ENCODE measurements at regions not wholly inside any gene's neighbourhood (a gene's known extent, or its start where the extent isn't known, plus 50 kb on each side); places are given as distances from the start of the nearest gene placed in this dataset.

DNA sequence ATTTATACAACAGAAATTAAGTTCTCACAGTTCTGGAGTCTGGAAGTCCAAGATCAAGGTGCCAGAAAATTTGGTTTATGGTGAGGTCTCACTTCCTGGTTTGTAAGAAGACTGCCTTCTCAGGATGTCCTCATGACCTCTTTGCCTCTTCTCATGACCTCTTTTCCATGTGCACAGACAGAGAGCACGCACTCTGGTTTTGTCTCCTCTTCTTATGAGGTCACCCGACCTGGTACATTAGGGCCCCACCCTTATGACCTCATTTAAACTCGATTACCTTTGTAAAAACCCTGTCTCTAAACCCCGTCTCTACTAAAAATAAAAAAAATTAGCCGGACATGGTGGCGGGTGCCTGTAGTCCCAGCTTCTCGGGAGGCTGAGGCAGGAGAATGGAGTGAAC is 155.9 kb downstream of the KIT start:
- Mint-ChIP-seq H3K4me1 (ENCODE audit: low read depth, unreplicated experiment) (no peaks in the 10 kb centered on the region), H3K36me3 (ENCODE audit: unreplicated experiment) (no peaks in the 10 kb centered on the region), H3K27me3 (ENCODE audit: unreplicated experiment) (peaks cover 9% of the 10 kb centered on the region), H3K9me3 (ENCODE audit: unreplicated experiment) (peaks cover 1% of the 10 kb centered on the region), H3K27ac (ENCODE audit: unreplicated experiment) (no peak overlapping the region), H3K4me3 (ENCODE audit: unreplicated experiment) (no peak overlapping the region)
- no peak for DNase-seq
- TF ChIP-seq, protein P1, sequence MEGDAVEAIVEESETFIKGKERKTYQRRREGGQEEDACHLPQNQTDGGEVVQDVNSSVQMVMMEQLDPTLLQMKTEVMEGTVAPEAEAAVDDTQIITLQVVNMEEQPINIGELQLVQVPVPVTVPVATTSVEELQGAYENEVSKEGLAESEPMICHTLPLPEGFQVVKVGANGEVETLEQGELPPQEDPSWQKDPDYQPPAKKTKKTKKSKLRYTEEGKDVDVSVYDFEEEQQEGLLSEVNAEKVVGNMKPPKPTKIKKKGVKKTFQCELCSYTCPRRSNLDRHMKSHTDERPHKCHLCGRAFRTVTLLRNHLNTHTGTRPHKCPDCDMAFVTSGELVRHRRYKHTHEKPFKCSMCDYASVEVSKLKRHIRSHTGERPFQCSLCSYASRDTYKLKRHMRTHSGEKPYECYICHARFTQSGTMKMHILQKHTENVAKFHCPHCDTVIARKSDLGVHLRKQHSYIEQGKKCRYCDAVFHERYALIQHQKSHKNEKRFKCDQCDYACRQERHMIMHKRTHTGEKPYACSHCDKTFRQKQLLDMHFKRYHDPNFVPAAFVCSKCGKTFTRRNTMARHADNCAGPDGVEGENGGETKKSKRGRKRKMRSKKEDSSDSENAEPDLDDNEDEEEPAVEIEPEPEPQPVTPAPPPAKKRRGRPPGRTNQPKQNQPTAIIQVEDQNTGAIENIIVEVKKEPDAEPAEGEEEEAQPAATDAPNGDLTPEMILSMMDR (IDR thresholded peaks at IDR 0.05; ENCODE audit: partially characterized antibody, unreplicated experiment), result no peak

DNA sequence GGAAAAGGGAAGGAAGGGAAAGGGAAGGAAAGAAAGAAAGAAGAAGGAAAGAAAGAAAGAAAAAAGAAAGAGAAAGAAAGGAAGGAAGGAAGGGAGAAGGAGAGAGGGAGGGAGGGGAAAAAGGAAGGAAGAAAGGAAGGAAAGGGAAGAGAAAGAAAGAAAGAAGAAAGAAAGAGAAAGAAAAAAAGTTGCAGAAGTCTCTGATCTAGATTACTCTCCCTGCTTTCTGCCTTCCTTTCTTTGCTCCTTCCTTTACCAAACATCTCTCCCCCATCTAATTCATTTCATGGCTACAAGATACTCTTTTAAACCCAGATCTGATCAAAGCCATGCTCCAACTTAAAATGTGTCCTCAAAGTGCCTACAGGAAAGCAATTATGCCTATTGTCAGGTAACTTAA is 148.6 kb downstream of the KIT start:
- no peak for DNase-seq

DNA sequence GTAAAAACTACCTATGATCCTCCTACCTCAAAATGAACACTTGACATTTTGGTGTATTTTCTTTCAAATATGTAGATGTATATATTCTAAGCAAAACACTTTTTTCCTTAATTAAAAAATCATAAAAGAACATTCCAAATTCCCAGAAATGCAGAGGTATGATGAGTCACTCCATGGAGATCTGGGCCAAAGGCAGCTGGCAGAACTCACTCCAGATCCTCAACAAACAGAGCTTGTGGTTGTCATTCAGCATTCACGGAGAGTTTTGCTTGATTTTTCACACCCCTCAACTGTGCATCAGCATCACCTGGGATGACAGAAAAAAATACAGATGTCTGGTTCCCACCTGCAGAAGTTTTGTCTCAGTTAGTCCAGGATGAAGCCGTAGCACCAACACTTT is 144.6 kb downstream of the KIT start:
- Mint-ChIP-seq H3K36me3 (ENCODE audit: unreplicated experiment) (no peaks in the 10 kb centered on the region), H3K4me1 (ENCODE audit: low read depth, unreplicated experiment) (no peaks in the 10 kb centered on the region)
- TF ChIP-seq, protein P1 (IDR thresholded peaks at IDR 0.05; ENCODE audit: partially characterized antibody, unreplicated experiment), result no peak

More for the DNA sequence above, 148.6 kb downstream of the KIT start:
- Mint-ChIP-seq H3K27ac (ENCODE audit: unreplicated experiment) (no peak overlapping the region), H3K27me3 (ENCODE audit: unreplicated experiment) (peaks cover 6% of the 10 kb centered on the region), H3K4me1 (ENCODE audit: low read depth, unreplicated experiment) (no peaks in the 10 kb centered on the region), H3K36me3 (ENCODE audit: unreplicated experiment) (no peaks in the 10 kb centered on the region), H3K4me3 (ENCODE audit: unreplicated experiment) (no peak overlapping the region), H3K9me3 (ENCODE audit: unreplicated experiment) (no peaks in the 10 kb centered on the region)
- TF ChIP-seq, protein P1 (IDR thresholded peaks at IDR 0.05; ENCODE audit: partially characterized antibody, unreplicated experiment), result no peak

DNA sequence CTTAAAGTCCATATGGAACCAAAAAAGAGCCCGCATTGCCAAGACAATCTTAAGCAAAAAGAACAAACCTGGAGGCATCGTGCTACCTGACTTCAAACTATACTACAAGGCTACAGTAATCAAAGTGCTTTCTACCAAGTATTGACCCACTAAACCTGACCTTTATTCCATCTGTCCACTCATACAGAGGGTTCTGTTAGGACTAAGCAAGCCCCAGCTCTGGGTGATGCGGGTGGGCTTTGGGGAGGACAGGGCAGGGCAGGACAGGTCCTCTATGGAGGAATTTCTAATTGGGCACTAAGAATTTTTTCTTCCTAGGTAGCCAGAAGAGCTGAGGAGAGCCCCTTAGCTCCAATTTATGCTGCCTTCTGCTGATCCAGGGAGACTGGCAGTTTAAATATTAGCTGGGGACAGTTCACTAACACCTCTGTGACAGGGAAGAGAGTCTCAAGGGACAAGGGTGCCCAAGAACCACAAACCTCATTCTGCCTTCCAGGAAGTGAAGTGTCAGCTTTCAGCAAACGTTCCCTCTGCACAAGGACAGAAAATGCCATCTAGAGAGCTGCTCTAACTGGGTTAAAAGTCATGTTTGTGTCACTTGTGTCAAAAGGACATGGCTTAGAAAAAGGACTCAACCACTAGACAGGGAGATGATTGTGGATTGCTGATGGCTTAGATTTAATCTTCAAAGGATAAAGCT is 143.2 kb downstream of the KIT start:
- no peaks in the 10 kb centered on the region for H3K27me3 Mint-ChIP-seq (ENCODE audit: unreplicated experiment)
- H3K4me1 Mint-ChIP-seq (ENCODE audit: low read depth, unreplicated experiment), result no peaks in the 10 kb centered on the region
- H3K9me3 Mint-ChIP-seq (ENCODE audit: unreplicated experiment), result peaks cover 3% of the 10 kb centered on the region
- no peak overlapping the region for H3K27ac Mint-ChIP-seq (ENCODE audit: unreplicated experiment)
- TF ChIP-seq, protein P1 (IDR thresholded peaks at IDR 0.05; ENCODE audit: partially characterized antibody, unreplicated experiment), result no peak
- H3K4me3 Mint-ChIP-seq (ENCODE audit: unreplicated experiment), result no peak overlapping the region
- H3K36me3 Mint-ChIP-seq (ENCODE audit: unreplicated experiment), result no peaks in the 10 kb centered on the region
- DNase-seq, result no peak

More for the DNA sequence above, 144.6 kb downstream of the KIT start:
- Mint-ChIP-seq H3K27ac (ENCODE audit: unreplicated experiment) (no peak overlapping the region), H3K4me3 (ENCODE audit: unreplicated experiment) (no peak overlapping the region), H3K9me3 (ENCODE audit: unreplicated experiment) (peaks cover 3% of the 10 kb centered on the region), H3K27me3 (ENCODE audit: unreplicated experiment) (no peaks in the 10 kb centered on the region)
- no peak for DNase-seq

DNA sequence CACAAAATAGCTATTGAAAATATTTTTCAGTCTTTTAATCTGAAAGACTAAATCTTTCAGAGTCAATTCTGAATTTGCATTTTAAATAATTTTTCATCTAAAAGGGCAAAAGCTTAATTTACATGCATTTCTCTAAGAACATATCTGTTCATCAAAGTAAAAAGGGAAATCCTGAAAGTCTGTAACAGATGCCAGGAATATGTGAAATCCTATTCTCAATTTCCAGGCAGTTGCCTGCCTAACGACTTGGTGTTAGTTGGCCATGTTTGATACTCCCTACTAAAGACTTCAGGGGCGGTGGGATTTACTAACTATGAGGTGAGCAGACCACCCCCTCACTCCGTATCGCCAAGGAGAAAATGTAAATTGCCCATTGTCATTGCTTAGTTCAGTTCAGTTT is 136.8 kb downstream of the KIT start:
- Mint-ChIP-seq H3K9me3 (ENCODE audit: unreplicated experiment) (peaks cover 3% of the 10 kb centered on the region), H3K4me1 (ENCODE audit: low read depth, unreplicated experiment) (no peaks in the 10 kb centered on the region), H3K27ac (ENCODE audit: unreplicated experiment) (no peak overlapping the region), H3K4me3 (ENCODE audit: unreplicated experiment) (no peak overlapping the region), H3K27me3 (ENCODE audit: unreplicated experiment) (no peaks in the 10 kb centered on the region), H3K36me3 (ENCODE audit: unreplicated experiment) (no peaks in the 10 kb centered on the region)
- TF ChIP-seq, protein P1 (IDR thresholded peaks at IDR 0.05; ENCODE audit: partially characterized antibody, unreplicated experiment), result no peak
- no peak for DNase-seq

Measured in glutamatergic neuron (in vitro differentiated cells).